H1 (cell line): ENCODE measurements at regions not wholly inside any gene's neighbourhood (a gene's known extent, or its start where the extent isn't known, plus 50 kb on each side); places are given as distances from the start of the nearest gene placed in this dataset.

Experiments used
- CTCF ChIA-PET: fragments of 300-600 bp; sonication (Branson Sonifier 250); formaldehyde crosslinking; loops from one replicate; lab custom pipeline; 2021; ENCODE audit not compliant: partially characterized antibody; lab: Charles Lee
- POLR2A ChIA-PET: fragments of 300-600 bp; sonication (Branson Sonifier 250); formaldehyde crosslinking; loops from one replicate; lab custom pipeline; 2021; ENCODE audit warnings: inconsistent platforms; ENCODE audit not compliant: partially characterized antibody; lab: Charles Lee
- DNase-seq, 2 experiments: peaks; one replicate each; pipeline versions ENCODE4 v3.0.0 to v3.0.0-alpha.2; 2010 to 2022; ENCODE audit warnings: low spot score in 2 of 2, low read depth in 1 of 2, mixed read lengths in 1 of 2
- FAIRE-seq: peaks from 2 replicates; lab custom pipeline; 2011; peaks lifted over from hg19 to GRCh38; lab: Jason Lieb, UNC
- H2AFZ ChIP-seq: 2 replicates; pipeline ENCODE4 v1.8.1; 2012; ENCODE audit warnings: low read length, inconsistent platforms
- H2AK5ac ChIP-seq: 2 replicates; pipeline ENCODE4 v1.6.1; 2013; ENCODE audit warnings: low read depth, low read length
- H2BK120ac ChIP-seq: replicated peaks from 2 replicates; pipeline ENCODE3; 2013; ENCODE audit warnings: low read depth, low read length, inconsistent platforms
- H2BK12ac ChIP-seq: 2 replicates; pipeline ENCODE4 v1.6.1; 2013; ENCODE audit warnings: low read depth, low read length
- H2BK15ac ChIP-seq: 2 replicates; pipeline ENCODE4 v1.6.1; 2013; ENCODE audit warnings: low read length
- H2BK20ac ChIP-seq: 2 replicates; pipeline ENCODE4 v1.6.1; 2013; ENCODE audit warnings: low read length
- H2BK5ac ChIP-seq: 2 replicates; pipeline ENCODE4 v1.6.1; 2013; ENCODE audit warnings: low read depth, low read length
- H3K14ac ChIP-seq: 2 replicates; pipeline ENCODE4 v1.6.1; 2013; ENCODE audit warnings: inconsistent platforms; ENCODE audit not compliant: insufficient read length
- H3K18ac ChIP-seq: 2 replicates; pipeline ENCODE4 v1.6.1; 2013; ENCODE audit warnings: low read length; ENCODE audit errors: extremely low read depth
- H3K23ac ChIP-seq: 2 replicates; pipeline ENCODE4 v1.6.1; 2013; ENCODE audit warnings: inconsistent platforms; ENCODE audit not compliant: insufficient read length
- H3K23me2 ChIP-seq: 2 replicates; pipeline ENCODE4 v1.6.1; 2013; ENCODE audit warnings: low read depth, low read length
- H3K27ac ChIP-seq: 2 replicates; pipeline ENCODE4 v1.6.1; 2011; ENCODE audit warnings: low read depth, low read length, inconsistent platforms
- H3K27me3 ChIP-seq, 4 experiments: replicated peaks in 1 of 4; 1 replicate in 1 of 4; 2 replicates in 3 of 4; pipeline versions ENCODE4 v1.6.1 to v1.8.1; 2011 to 2013; ENCODE audit warnings: low read length in 3 of 4, mild to moderate bottlenecking in 3 of 4, inconsistent platforms in 2 of 4, mixed read lengths in 2 of 4, moderate library complexity in 1 of 4; ENCODE audit not compliant: control insufficient read depth in 3 of 4, insufficient read depth in 3 of 4; ENCODE audit errors: extremely low read depth in 1 of 4
- H3K36me3 ChIP-seq, 4 experiments: 2 replicates each; pipeline versions ENCODE4 v1.6.1 to v1.8.1; 2011 to 2013; ENCODE audit warnings: mild to moderate bottlenecking in 4 of 4, low read length in 3 of 4, moderate library complexity in 2 of 4, control low read depth in 1 of 4, inconsistent platforms in 1 of 4; ENCODE audit not compliant: insufficient read depth in 4 of 4, control insufficient read depth in 2 of 4
- H3K4ac ChIP-seq: replicated peaks from 2 replicates; pipeline ENCODE3; 2013; ENCODE audit warnings: low read length, low read depth, mixed read lengths, inconsistent platforms; ENCODE audit not compliant: insufficient read length
- H3K4me1 ChIP-seq, 4 experiments: replicated peaks in 1 of 4; 1 replicate in 1 of 4; 2 replicates in 3 of 4; pipeline versions ENCODE4 v1.6.1 to v1.8.1; 2011 to 2013; ENCODE audit warnings: low read length in 3 of 4, inconsistent platforms in 2 of 4, mixed read lengths in 1 of 4; ENCODE audit not compliant: insufficient read depth in 4 of 4, control insufficient read depth in 3 of 4
- H3K4me2 ChIP-seq, 2 experiments: 2 replicates each; pipeline versions ENCODE4 v1.6.1 to v1.8.1; 2011 to 2013; ENCODE audit warnings: low read depth in 2 of 2, low read length in 2 of 2, control low read depth in 1 of 2, inconsistent platforms in 1 of 2, mild to moderate bottlenecking in 1 of 2; ENCODE audit not compliant: insufficient read depth in 1 of 2
- H3K4me3 ChIP-seq, 4 experiments: fragments of 200-600, 300-600 bp in 1 of 4; sonication (generic), shearing (Covaris generic), sonication (Bioruptor Twin) in 1 of 4; 2 replicates each; pipeline versions ENCODE4 v1.5.1 to v1.8.1; 2011 to 2016; ENCODE audit warnings: low read length in 4 of 4, low read depth in 3 of 4, control low read depth in 2 of 4, inconsistent platforms in 2 of 4, mild to moderate bottlenecking in 2 of 4, mixed read lengths in 1 of 4, moderate library complexity in 1 of 4; ENCODE audit not compliant: insufficient read depth in 2 of 4; ENCODE audit errors: extremely low read depth in 1 of 4
- H3K56ac ChIP-seq: replicated peaks from 2 replicates; pipeline ENCODE3; 2013; ENCODE audit warnings: low read depth, mild to moderate bottlenecking, mixed read lengths, low read length, inconsistent platforms; ENCODE audit not compliant: insufficient read length
- H3K79me1 ChIP-seq: 2 replicates; pipeline ENCODE4 v1.6.1; 2013; ENCODE audit warnings: low read depth, low read length, control low read depth
- H3K79me2 ChIP-seq, 2 experiments: 2 replicates each; pipeline versions ENCODE4 v1.6.1 to v1.8.1; 2012 to 2013; ENCODE audit warnings: low read length in 2 of 2, mild to moderate bottlenecking in 2 of 2, inconsistent platforms in 1 of 2; ENCODE audit not compliant: insufficient read depth in 2 of 2, control insufficient read depth in 1 of 2
- H3K9ac ChIP-seq, 4 experiments: replicated peaks in 1 of 4; 1 replicate in 1 of 4; 2 replicates in 3 of 4; pipeline versions ENCODE4 v1.6.1 to v1.8.1; 2011 to 2013; ENCODE audit warnings: low read depth in 3 of 4, low read length in 3 of 4, control low read depth in 2 of 4, mild to moderate bottlenecking in 2 of 4, moderate library complexity in 2 of 4, inconsistent platforms in 1 of 4; ENCODE audit errors: extremely low read depth in 1 of 4
- H3K9me3 ChIP-seq, 2 experiments: 2 replicates each; pipeline versions ENCODE4 v1.6.1 to v1.8.1; 2012 to 2013; ENCODE audit warnings: mild to moderate bottlenecking in 2 of 2, moderate library complexity in 2 of 2, control low read depth in 1 of 2, inconsistent platforms in 1 of 2, low read depth in 1 of 2, low read length in 1 of 2, mixed read lengths in 1 of 2; ENCODE audit not compliant: insufficient read depth in 2 of 2
- H4K20me1 ChIP-seq, 2 experiments: replicated peaks in 1 of 2; 2 replicates each; pipeline versions ENCODE3 to v1.8.1; 2011 to 2013; ENCODE audit warnings: inconsistent platforms in 2 of 2, low read length in 2 of 2, mild to moderate bottlenecking in 1 of 2; ENCODE audit not compliant: insufficient read depth in 2 of 2, control insufficient read depth in 1 of 2
- H4K5ac ChIP-seq: 2 replicates; pipeline ENCODE4 v1.6.1; 2013; ENCODE audit warnings: low read length, low read depth, mixed read lengths, inconsistent platforms; ENCODE audit not compliant: insufficient read length
- H4K8ac ChIP-seq: 2 replicates; pipeline ENCODE4 v1.8.0; 2013; ENCODE audit warnings: mild to moderate bottlenecking, moderate library complexity, low read length, inconsistent platforms; ENCODE audit not compliant: insufficient read depth; ENCODE audit errors: extremely low read depth
- H4K91ac ChIP-seq: replicated peaks from 2 replicates; pipeline ENCODE3; 2013; ENCODE audit warnings: low read length, mixed read lengths, inconsistent platforms; ENCODE audit not compliant: insufficient read length
- CBX5 ChIP-seq: fragments of 300-800, 300-1000 bp; sonication (generic); IDR thresholded peaks from 2 replicates; pipeline ENCODE4 v1.7.1; 2016; ENCODE audit warnings: antibody characterized with exemption, low read length, low read depth
- NRF1 ChIP-seq: IDR thresholded peaks from 2 replicates; pipeline ENCODE4 v1.6.1; 2011; ENCODE audit warnings: mild to moderate bottlenecking, low read depth, low read length, improper control_type of control experiment
- SIN3A ChIP-seq, 2 experiments: IDR thresholded peaks in 1 of 2; conservative IDR thresholded peaks in 1 of 2; 2 replicates each; pipeline ENCODE4 v1.6.1; 2011 to 2012; ENCODE audit warnings: low read length in 2 of 2, improper control_type of control experiment in 1 of 2, low read depth in 1 of 2, mild to moderate bottlenecking in 1 of 2
- TEAD4 ChIP-seq: IDR thresholded peaks from 2 replicates; pipeline ENCODE4 v1.6.1; 2012; ENCODE audit warnings: low read depth, low read length, inconsistent platforms, mixed read lengths
- WGBS, 2 experiments: shearing (Covaris generic) in 1 of 2; methylation state at CpG; one replicate each; pipeline versions ENCODE4 v1.1.6 to v1.1.7; 2013 to 2015; ENCODE audit warnings: low lambda C conversion rate in 2 of 2, mixed read lengths in 2 of 2, inconsistent platforms in 1 of 2, low coverage in 1 of 2, missing lambda C conversion rate in 1 of 2; ENCODE audit not compliant: insufficient replicate concordance in 2 of 2, insufficient coverage in 1 of 2, insufficient read length in 1 of 2; ENCODE audit errors: extremely low coverage in 1 of 2, missing lambda C conversion rate in 1 of 2; 5-methylcytosine and 5-hydroxymethylcytosine counted together
- TF ChIP-seq, protein P1 (sequence below): IDR thresholded peaks from 2 replicates; pipeline ENCODE4 v1.6.1; 2012; ENCODE audit warnings: inconsistent platforms
- TF ChIP-seq, protein P2 (sequence below), 3 experiments: IDR thresholded peaks; 1 replicate in 2 of 3; 2 replicates in 1 of 3; pipeline versions ENCODE4 v1.5.1 to v1.6.1; 2011; ENCODE audit warnings: low read length in 3 of 3, mild to moderate bottlenecking in 3 of 3, inconsistent platforms in 2 of 3, low read depth in 1 of 3, moderate library complexity in 1 of 3; ENCODE audit not compliant: insufficient read depth in 1 of 3; ENCODE audit errors: control extremely low read depth in 1 of 3
- TF ChIP-seq, protein P3 (sequence below): IDR thresholded peaks from 2 replicates; pipeline ENCODE4 v1.6.1; 2012; ENCODE audit warnings: inconsistent platforms

DNA sequence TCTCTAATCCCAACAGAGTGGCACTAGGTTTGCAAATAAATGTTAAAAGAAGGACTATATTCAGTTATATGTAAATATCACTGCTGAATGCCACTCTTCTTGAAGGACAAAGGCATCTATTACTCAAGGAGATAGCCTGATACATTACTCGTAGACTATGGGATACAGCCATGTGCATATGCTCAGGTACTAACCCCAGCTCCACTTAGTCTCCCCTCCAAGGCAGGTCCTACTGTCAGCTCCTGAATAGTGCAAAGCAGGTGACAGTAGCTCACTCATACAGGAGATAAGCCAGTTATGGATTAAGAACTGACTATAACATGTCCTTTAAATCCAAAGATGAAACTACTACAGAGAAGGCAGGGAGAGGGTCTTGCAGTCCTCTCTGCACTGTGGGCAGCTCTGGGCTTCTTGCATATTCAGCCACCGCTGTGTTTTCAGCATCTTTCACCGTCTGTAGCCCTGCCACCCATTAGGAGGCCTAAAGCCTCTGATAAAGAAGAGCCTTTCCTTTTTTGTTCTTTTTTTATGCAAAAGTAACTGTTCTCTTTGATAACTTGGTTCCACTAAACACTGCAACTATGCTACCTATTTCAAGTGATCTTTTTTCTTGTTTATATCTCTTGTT, 135.1 kb upstream of the EPB41L3 start:
- Histone ChIP-seq H2AFZ (no peak overlapping the region), H3K56ac (no peak overlapping the region), H4K8ac (no peak overlapping the region), H3K4ac (no peak overlapping the region), H4K91ac (no peak overlapping the region), H3K14ac (no peak overlapping the region), H2BK120ac (no peak overlapping the region), H3K4me1 (peaks cover 3 to 22% (median 14%) of the 10 kb centered on the region in 4 experiments; a peak in 5 of 7 replicates), H3K9ac (no peak overlapping the region), H3K4me2 (peak overlapping the region; percentile 29 to 48), H3K23me2 (no peaks in the 10 kb centered on the region; the same call in 1 of the 2 replicates), H2BK15ac (no peak overlapping the region), H3K9me3 (no peaks in the 10 kb centered on the region), H4K5ac (no peak overlapping the region), H3K23ac (no peak overlapping the region), H3K27ac (no peak overlapping the region), H3K27me3 (no peaks in the 10 kb centered on the region; a peak in 1 of 7 replicates), H2AK5ac (no peak overlapping the region), H3K79me2 (no peaks in the 10 kb centered on the region), H2BK5ac (no peak overlapping the region), H2BK20ac (no peak overlapping the region), H3K79me1 (no peaks in the 10 kb centered on the region), H2BK12ac (no peak overlapping the region), H3K36me3 (no peaks in the 10 kb centered on the region), H3K18ac (no peak overlapping the region), H4K20me1 (no peaks in the 10 kb centered on the region), H3K4me3 (no peak overlapping the region)
- TF ChIP-seq NRF1 (no peak), CBX5 (no peak), TEAD4 (no peak), SIN3A (conservative IDR thresholded peaks at IDR 0.05 in 1 of 2, IDR thresholded peaks at IDR 0.05 in 1 of 2; ENCODE audit: low read depth in 1 of 2, low read length in 2 of 2) (no peak)
- TF ChIP-seq, protein P1, sequence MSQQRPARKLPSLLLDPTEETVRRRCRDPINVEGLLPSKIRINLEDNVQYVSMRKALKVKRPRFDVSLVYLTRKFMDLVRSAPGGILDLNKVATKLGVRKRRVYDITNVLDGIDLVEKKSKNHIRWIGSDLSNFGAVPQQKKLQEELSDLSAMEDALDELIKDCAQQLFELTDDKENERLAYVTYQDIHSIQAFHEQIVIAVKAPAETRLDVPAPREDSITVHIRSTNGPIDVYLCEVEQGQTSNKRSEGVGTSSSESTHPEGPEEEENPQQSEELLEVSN = no peak
- TF ChIP-seq, protein P2, sequence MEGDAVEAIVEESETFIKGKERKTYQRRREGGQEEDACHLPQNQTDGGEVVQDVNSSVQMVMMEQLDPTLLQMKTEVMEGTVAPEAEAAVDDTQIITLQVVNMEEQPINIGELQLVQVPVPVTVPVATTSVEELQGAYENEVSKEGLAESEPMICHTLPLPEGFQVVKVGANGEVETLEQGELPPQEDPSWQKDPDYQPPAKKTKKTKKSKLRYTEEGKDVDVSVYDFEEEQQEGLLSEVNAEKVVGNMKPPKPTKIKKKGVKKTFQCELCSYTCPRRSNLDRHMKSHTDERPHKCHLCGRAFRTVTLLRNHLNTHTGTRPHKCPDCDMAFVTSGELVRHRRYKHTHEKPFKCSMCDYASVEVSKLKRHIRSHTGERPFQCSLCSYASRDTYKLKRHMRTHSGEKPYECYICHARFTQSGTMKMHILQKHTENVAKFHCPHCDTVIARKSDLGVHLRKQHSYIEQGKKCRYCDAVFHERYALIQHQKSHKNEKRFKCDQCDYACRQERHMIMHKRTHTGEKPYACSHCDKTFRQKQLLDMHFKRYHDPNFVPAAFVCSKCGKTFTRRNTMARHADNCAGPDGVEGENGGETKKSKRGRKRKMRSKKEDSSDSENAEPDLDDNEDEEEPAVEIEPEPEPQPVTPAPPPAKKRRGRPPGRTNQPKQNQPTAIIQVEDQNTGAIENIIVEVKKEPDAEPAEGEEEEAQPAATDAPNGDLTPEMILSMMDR (IDR thresholded peaks at IDR 0.05; ENCODE audit: control extremely low read depth in 1 of 3, insufficient read depth in 1 of 3, low read depth in 1 of 3, low read length in 3 of 3) = no peak
- TF ChIP-seq, protein P3, sequence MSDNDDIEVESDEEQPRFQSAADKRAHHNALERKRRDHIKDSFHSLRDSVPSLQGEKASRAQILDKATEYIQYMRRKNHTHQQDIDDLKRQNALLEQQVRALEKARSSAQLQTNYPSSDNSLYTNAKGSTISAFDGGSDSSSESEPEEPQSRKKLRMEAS = no peak
- 20% methylated on average over 3 of the region's 3 CpGs; no CpG with 5 or more reads in 1 of the 2 experiments for WGBS, 2 experiments
- ChIA-PET POLR2A (no interaction called here), CTCF (interaction anchor here (1.2 kb wide), 1 partner anchor 74 kb away, joined by 4 read pairs; no protein-coding TSS in a partner anchor)
- FAIRE-seq (no peak), DNase-seq (no peak)
